Adrenal gland (tissue), 5 donors: ENCODE measurements at regions not wholly inside any gene's neighbourhood (a gene's known extent, or its start where the extent isn't known, plus 50 kb on each side); places are given as distances from the start of the nearest gene placed in this dataset.

Experiments used
- POLR2A ChIP-seq, 2 donors: fragments of 450-650 bp; IDR thresholded peaks; one replicate each; pipeline ENCODE4 v1.6.1; 2017; ENCODE audit warnings: antibody characterized with exemption in 2 of 2, mild to moderate bottlenecking in 2 of 2, moderate library complexity in 1 of 2
- TF ChIP-seq, protein P1 (sequence below), 6 experiments: fragments of 450-650 bp in 4 of 6; fragments of 200-600 bp in 2 of 6; sonication (generic) in 1 of 6; IDR thresholded peaks; 1 replicate in 5 of 6; 2 replicates in 1 of 6; pipeline versions ENCODE4 v1.5.1 to v1.8.0; 2016 to 2021; ENCODE audit warnings: antibody characterized with exemption in 6 of 6, mild to moderate bottlenecking in 2 of 6, moderate library complexity in 1 of 6
- donor health status: DM: no; HTN: no; CAD: no.

DNA sequence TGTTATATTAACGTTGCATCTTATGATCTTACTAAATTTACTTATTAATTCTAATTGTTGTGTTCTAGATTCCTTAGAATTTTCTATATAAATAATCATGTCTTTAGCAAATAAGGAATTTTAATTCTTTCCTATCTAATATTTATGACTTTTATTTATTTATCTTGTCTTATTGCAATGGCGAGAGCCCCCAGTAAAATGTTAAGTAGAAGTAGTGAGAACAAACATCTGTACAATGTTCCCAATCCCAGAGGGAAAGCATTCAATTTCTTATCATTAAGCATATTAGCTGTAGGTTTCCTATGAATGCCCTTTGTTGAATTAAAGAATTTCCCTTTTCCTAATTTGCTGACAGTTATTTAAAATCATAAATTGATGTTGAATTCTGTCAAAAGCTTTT lies 203.7 kb upstream of the OTX2 start:
- TF ChIP-seq, protein P1, sequence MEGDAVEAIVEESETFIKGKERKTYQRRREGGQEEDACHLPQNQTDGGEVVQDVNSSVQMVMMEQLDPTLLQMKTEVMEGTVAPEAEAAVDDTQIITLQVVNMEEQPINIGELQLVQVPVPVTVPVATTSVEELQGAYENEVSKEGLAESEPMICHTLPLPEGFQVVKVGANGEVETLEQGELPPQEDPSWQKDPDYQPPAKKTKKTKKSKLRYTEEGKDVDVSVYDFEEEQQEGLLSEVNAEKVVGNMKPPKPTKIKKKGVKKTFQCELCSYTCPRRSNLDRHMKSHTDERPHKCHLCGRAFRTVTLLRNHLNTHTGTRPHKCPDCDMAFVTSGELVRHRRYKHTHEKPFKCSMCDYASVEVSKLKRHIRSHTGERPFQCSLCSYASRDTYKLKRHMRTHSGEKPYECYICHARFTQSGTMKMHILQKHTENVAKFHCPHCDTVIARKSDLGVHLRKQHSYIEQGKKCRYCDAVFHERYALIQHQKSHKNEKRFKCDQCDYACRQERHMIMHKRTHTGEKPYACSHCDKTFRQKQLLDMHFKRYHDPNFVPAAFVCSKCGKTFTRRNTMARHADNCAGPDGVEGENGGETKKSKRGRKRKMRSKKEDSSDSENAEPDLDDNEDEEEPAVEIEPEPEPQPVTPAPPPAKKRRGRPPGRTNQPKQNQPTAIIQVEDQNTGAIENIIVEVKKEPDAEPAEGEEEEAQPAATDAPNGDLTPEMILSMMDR (IDR thresholded peaks at IDR 0.05): no peak
- no peak for TF ChIP-seq POLR2A (IDR thresholded peaks at IDR 0.05)
